ENCODE measurements at regions not wholly inside any gene's neighbourhood (a gene's known extent, or its start where the extent isn't known, plus 50 kb on each side); places are given as distances from the start of the nearest gene placed in this dataset.

DNA sequence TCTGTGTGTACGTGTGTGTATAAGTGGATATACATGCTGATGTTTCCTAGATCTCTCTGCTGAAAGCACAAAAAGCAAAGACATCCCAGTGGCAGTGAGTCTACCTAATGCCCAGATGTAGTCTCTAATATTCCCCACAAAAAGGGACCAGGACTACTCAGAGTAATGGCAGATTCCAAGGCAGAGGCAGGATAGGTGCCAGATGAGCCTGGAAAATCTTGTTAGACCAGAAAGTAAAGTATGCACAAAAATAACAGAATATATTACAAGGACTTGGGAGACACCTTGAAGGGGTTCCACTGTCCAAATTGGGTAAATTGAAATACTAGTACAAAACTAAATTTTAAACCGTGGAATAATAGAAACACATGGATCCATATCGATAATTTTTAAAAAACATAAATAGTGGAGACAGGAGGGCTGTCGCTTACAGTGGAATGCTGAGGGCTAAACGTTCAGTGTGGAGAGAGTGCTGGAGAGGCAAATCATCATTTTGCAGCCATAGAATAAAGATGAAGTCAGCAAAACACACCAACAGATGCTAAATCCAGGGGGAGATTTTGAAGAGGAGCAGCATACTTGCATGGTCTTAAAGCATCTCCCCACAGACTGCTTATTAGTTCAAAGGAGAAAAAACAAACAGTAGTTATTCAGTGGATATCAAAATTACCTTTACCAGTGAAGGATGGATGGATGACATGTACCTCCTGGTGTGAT, 123.4 kb upstream of the TSPAN5 start:
- TF ChIP-seq ZFX (IDR thresholded peaks at IDR 0.05), result no peak
- TF ChIP-seq, protein P1, sequence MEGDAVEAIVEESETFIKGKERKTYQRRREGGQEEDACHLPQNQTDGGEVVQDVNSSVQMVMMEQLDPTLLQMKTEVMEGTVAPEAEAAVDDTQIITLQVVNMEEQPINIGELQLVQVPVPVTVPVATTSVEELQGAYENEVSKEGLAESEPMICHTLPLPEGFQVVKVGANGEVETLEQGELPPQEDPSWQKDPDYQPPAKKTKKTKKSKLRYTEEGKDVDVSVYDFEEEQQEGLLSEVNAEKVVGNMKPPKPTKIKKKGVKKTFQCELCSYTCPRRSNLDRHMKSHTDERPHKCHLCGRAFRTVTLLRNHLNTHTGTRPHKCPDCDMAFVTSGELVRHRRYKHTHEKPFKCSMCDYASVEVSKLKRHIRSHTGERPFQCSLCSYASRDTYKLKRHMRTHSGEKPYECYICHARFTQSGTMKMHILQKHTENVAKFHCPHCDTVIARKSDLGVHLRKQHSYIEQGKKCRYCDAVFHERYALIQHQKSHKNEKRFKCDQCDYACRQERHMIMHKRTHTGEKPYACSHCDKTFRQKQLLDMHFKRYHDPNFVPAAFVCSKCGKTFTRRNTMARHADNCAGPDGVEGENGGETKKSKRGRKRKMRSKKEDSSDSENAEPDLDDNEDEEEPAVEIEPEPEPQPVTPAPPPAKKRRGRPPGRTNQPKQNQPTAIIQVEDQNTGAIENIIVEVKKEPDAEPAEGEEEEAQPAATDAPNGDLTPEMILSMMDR (conservative IDR thresholded peaks at IDR 0.05), result no peak
- no peak overlapping the region for H3K27ac ChIP-seq

DNA sequence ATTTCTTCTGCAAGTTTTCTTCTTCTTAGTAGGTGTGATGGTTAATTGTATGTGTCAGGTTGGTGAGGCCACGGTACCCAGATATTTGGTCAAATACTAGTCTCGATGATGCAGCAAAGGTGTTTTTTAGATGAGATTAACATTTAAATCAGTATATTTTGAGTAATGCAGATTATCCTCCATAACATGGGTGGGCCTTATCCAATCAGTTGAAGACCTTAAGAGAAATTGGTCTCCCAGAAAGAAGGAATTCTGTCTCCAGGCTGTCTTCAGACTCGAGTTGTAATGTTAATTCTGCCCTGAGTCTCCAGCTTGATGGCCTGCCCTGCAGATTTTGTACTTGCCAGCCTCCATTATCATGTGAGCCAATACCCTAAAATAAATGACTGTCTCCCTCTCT, 122.5 kb upstream of the TSPAN5 start:
- H3K27ac ChIP-seq, result no peak overlapping the region
- TF ChIP-seq ZFX (IDR thresholded peaks at IDR 0.05), result no peak
- TF ChIP-seq, protein P1 (conservative IDR thresholded peaks at IDR 0.05), result no peak

DNA sequence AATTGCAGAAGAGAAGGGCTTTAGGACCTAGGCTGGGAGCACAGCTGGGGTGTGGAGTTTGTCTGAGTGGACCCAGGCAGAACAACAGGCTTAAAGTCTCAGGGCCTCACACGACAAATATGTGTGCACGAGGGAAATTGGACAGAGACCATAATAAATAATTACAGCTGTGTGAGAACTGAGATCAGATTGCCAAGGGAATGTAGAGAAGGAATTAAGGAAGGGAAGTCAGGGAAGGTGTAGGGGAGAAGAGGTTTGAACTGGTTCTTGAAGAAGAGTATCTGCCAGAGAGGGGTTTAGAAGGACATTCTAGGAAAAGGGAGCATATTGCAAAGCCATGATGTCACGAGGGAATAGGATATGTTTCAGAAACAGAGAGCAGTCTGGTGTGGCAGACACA, 120.7 kb upstream of the TSPAN5 start:
- TF ChIP-seq, protein P1 (conservative IDR thresholded peaks at IDR 0.05), result no peak
- TF ChIP-seq ZFX (IDR thresholded peaks at IDR 0.05), result no peak
- H3K27ac ChIP-seq, result no peak overlapping the region

DNA sequence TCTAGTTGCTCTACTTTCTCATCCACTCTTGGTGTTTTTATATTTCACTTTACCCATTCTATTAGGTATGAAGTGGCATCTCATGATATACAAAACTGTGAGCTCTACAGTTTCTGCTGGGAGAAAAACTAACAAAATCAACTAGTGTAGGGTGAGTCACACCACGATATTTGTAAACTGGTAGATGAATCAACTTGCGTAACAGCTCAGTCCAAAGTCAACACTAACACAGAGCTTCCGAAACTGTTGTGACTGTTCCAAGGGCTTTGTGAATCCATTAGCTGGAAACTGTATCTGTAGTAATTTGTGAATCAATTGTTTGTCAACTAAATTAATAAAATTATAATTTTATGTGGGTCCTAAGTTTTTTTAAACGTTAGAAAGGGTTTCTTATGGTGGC, 119.8 kb upstream of the TSPAN5 start:
- no peak overlapping the region for H3K27ac ChIP-seq
- TF ChIP-seq, protein P1 (conservative IDR thresholded peaks at IDR 0.05), result no peak
- no peak for TF ChIP-seq ZFX (IDR thresholded peaks at IDR 0.05)

DNA sequence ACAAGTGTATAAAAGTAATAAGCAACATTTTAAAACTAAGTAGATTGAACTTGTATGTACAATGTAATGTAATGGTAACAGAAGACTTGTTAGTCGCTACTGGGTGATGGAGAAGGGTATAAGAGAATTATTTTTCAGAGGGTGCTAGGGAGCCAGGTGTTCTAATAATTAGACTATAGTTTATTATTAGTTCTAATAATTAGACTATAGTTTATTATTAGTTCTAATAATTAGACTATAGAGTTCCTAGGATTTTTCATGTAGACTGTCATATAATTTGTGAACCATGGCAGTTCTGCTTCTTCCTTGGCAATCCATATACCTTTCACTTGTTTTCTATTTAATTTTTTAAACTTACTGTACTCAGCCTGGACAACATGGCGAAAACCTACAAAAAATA, 117.3 kb upstream of the TSPAN5 start:
- no peak overlapping the region for H3K27ac ChIP-seq
- TF ChIP-seq ZFX (IDR thresholded peaks at IDR 0.05), result no peak
- TF ChIP-seq, protein P1 (conservative IDR thresholded peaks at IDR 0.05), result no peak

DNA sequence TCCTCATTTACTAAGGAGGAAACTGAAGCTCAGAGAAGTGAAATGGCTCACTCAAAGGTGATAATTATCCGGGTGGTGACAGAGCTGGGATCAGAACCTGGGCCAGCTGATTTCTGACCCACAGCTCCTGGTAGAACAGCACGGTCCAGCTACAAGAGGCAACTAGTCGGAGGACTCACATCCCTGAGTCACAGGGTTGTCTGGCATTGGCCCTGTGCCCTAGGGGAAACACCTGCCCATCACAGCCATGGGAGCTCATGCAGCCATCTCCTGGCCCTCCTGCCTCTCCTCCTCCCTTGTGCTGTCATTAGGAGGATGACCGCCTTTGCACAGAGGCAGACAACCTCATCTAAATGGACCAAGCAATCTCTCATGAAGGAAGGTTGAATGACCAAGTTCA, 115.2 kb upstream of the TSPAN5 start:
- no peak for TF ChIP-seq ZFX (IDR thresholded peaks at IDR 0.05)
- TF ChIP-seq, protein P1 (conservative IDR thresholded peaks at IDR 0.05), result no peak
- H3K27ac ChIP-seq, result no peak overlapping the region

DNA sequence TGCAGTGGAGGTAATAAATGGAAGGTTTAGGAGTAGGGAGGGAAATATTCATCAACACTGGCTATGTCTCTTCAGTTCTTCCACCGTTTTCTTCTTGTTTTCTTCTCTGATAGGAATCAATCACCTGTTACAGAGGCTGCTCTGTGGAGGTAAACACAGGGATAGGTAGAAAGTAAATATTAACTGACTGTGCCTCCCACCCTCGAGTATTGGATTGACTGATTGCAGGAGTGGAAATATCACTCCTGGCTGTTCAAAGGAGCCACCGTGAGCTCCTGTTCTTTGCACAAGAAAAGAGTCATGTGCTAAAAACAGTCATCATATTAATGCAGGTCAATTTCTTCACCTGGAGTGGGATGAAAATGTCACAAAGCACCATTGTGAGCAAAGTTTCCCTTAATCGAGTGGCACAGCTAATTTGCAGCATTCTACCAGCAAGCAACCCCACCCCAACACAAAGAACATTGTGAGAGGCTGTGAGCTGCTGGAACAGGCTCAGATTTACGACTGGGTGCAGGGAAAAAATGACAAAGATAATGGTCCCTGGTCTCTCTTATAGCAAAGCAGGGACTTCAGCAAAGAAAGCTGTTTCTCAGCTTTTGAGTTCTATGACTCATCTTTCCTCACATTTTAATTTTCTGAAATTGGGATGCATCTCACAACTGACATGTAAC, 113.7 kb upstream of the TSPAN5 start:
- no peak for TF ChIP-seq ZFX (IDR thresholded peaks at IDR 0.05)
- TF ChIP-seq, protein P1 (conservative IDR thresholded peaks at IDR 0.05), result no peak
- no peak overlapping the region for H3K27ac ChIP-seq
